Esophagus muscularis mucosa (tissue), 4 donors: ENCODE measurements at regions not wholly inside any gene's neighbourhood (a gene's known extent, or its start where the extent isn't known, plus 50 kb on each side); places are given as distances from the start of the nearest gene placed in this dataset.

ENCODE experiments used
- DNase-seq: peaks from one replicate; pipeline ENCODE4 v3.0.0-alpha.2; 2017; ENCODE audit errors: extremely low spot score
- H3K27ac ChIP-seq, 4 donors: fragments of 200-600 bp; sonication (generic); replicated peaks in 1 of 4; 1 replicate in 3 of 4; 2 replicates in 1 of 4; pipeline ENCODE4 v1.5.1; 2016 to 2019; ENCODE audit warnings: mild to moderate bottlenecking in 1 of 4
- H3K27me3 ChIP-seq, 4 donors: fragments of 200-600 bp; sonication (generic); one replicate each; pipeline versions ENCODE4 v1.5.1 to v1.6.0; 2016 to 2019
- H3K36me3 ChIP-seq, 4 donors: fragments of 200-600 bp; sonication (generic); one replicate each; pipeline ENCODE4 v1.5.1; 2016 to 2019
- H3K4me1 ChIP-seq, 4 donors: fragments of 200-600 bp; sonication (generic); one replicate each; pipeline ENCODE4 v1.5.1; 2016 to 2019
- H3K4me3 ChIP-seq, 4 donors: fragments of 200-600 bp; sonication (generic); 1 replicate in 2 of 4; 2 replicates in 2 of 4; pipeline ENCODE4 v1.5.1; 2016 to 2019; ENCODE audit warnings: mild to moderate bottlenecking in 4 of 4, moderate library complexity in 1 of 4
- H3K9me3 ChIP-seq, 4 donors: fragments of 200-600 bp; sonication (generic); 1 replicate in 3 of 4; 2 replicates in 1 of 4; pipeline ENCODE4 v1.5.1; 2016 to 2019
- EP300 ChIP-seq: sonication (generic); formaldehyde crosslinking; IDR thresholded peaks from one replicate; pipeline ENCODE4 v1.6.1; 2017; ENCODE audit warnings: antibody characterized with exemption
- POLR2A ChIP-seq: fragments of 450-650 bp; IDR thresholded peaks from one replicate; pipeline ENCODE4 v1.6.1; 2017; ENCODE audit warnings: antibody characterized with exemption, moderate library complexity, mild to moderate bottlenecking, low read depth
- POLR2AphosphoS5 ChIP-seq, 2 donors: sonication (generic); formaldehyde crosslinking; IDR thresholded peaks; one replicate each; pipeline ENCODE4 v1.6.1; 2017; ENCODE audit warnings: antibody characterized with exemption in 2 of 2
- WGBS: methylation state at CpG from one replicate; pipeline ENCODE4 v1.1.5; 2018; 5-methylcytosine and 5-hydroxymethylcytosine counted together
- intact Hi-C: fragments of 100-400 bp; cut with DNase I; formaldehyde crosslinking; loops from one replicate; pipeline ENCODE4 v1.15.1; 2023
- TF ChIP-seq, protein P1 (sequence below), 3 experiments: fragments of 200-600 bp in 2 of 3; fragments of 450-650 bp in 1 of 3; sonication (generic) in 2 of 3; IDR thresholded peaks; one replicate each; pipeline ENCODE4 v1.5.1; 2017 to 2019; ENCODE audit warnings: antibody characterized with exemption in 3 of 3, mild to moderate bottlenecking in 2 of 3, moderate library complexity in 1 of 3

DNA sequence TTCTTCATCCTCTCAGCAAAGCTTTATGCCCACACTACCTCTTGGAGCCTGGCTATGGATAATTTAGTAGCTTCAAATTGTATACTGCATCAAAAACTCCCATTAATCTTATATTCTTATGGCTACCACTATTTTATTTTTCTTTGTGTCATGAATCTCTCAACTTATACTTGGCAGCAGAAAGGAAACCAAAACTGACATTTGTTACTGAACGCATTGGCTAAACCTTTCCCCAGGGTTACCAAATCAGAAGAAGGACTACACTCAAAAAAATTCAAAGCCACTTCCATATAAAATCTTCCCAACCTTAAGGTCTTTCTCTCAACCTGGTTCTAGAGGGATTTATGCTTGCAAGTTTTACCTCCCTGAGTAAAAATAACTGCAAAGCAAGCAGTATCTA lies 97.0 kb upstream of the REG3G start:
- Histone ChIP-seq H3K4me3 (no peak overlapping the region), H3K9me3 (no peaks in the 10 kb centered on the region), H3K4me1 (no peaks in the 10 kb centered on the region), H3K36me3 (no peaks in the 10 kb centered on the region), H3K27me3 (no peaks in the 10 kb centered on the region), H3K27ac (no peak overlapping the region)
- WGBS = 69% methylated on average over 1 of the region's 1 CpG
- TF ChIP-seq, protein P1, sequence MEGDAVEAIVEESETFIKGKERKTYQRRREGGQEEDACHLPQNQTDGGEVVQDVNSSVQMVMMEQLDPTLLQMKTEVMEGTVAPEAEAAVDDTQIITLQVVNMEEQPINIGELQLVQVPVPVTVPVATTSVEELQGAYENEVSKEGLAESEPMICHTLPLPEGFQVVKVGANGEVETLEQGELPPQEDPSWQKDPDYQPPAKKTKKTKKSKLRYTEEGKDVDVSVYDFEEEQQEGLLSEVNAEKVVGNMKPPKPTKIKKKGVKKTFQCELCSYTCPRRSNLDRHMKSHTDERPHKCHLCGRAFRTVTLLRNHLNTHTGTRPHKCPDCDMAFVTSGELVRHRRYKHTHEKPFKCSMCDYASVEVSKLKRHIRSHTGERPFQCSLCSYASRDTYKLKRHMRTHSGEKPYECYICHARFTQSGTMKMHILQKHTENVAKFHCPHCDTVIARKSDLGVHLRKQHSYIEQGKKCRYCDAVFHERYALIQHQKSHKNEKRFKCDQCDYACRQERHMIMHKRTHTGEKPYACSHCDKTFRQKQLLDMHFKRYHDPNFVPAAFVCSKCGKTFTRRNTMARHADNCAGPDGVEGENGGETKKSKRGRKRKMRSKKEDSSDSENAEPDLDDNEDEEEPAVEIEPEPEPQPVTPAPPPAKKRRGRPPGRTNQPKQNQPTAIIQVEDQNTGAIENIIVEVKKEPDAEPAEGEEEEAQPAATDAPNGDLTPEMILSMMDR (IDR thresholded peaks at IDR 0.05) = no peak
- no peak for TF ChIP-seq POLR2A
- no peak for TF ChIP-seq EP300
- no peak for TF ChIP-seq POLR2AphosphoS5 (IDR thresholded peaks at IDR 0.05)
- intact Hi-C loops = no loop called here
- no peak for DNase-seq

DNA sequence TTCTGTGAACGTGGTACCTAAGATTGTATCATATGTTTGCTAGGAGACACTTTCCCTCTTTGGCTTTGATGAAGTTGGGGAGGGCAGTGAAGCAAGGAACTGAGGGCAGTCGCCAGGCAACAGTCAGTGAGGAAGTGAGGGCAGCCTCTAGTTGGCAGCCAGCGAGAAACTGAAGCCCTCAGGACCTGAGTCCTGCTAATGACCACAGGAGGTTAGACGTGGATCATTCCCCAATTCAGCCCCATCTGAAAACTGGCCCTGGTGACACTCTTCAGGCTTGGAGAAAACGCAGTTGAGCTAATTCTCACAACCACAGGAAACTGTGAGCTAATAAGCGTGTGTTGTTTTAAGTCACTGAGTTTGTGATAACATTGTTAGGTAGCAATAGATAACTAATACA lies 84.5 kb upstream of the REG3G start:
- TF ChIP-seq POLR2AphosphoS5 (IDR thresholded peaks at IDR 0.05) = no peak
- no peak for TF ChIP-seq EP300
- TF ChIP-seq POLR2A = no peak
- TF ChIP-seq, protein P1 (IDR thresholded peaks at IDR 0.05) = no peak
- DNase-seq = no peak
- peaks cover 0 to 9% (median 5%) of the 10 kb centered on the region in 4 donors for H3K9me3 ChIP-seq
- no peaks in the 10 kb centered on the region for H3K4me1 ChIP-seq
- no peak overlapping the region for H3K4me3 ChIP-seq
- WGBS = 74% methylated on average over 6 of the region's 6 CpGs
- H3K36me3 ChIP-seq = no peaks in the 10 kb centered on the region
- intact Hi-C loops = no loop called here
- no peaks in the 10 kb centered on the region for H3K27me3 ChIP-seq
- H3K27ac ChIP-seq = no peak overlapping the region

DNA sequence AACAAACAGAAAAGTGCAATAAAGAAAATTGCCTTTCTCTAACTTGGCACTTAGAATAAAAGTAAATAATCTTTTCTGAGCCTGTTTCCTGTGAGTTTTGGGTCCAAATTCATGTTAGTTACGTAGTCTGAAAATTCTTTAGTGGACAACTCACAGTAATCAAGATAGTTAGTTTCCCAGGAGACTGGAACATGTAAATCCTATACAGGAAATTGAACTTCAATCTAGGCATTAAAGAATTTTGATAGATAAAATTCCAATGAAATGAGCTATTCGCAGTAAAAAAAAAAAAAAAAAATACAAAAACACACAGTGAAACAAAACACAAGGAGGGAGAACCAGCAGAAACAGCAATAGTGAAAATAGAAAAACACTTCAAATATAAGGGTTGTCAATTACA lies 83.8 kb upstream of the REG3G start:
- no peak overlapping the region for H3K27ac ChIP-seq
- WGBS = 85% methylated on average over 2 of the region's 2 CpGs
- intact Hi-C loops = no loop called here
- TF ChIP-seq EP300 (no peak), POLR2AphosphoS5 (IDR thresholded peaks at IDR 0.05) (no peak), POLR2A (no peak)
- TF ChIP-seq, protein P1 (IDR thresholded peaks at IDR 0.05) = no peak
- no peaks in the 10 kb centered on the region for H3K27me3 ChIP-seq
- peaks cover 0 to 14% (median 5%) of the 10 kb centered on the region in 4 donors for H3K9me3 ChIP-seq
- no peak overlapping the region for H3K4me3 ChIP-seq
- H3K36me3 ChIP-seq = no peaks in the 10 kb centered on the region
- no peak for DNase-seq
- H3K4me1 ChIP-seq = no peaks in the 10 kb centered on the region

DNA sequence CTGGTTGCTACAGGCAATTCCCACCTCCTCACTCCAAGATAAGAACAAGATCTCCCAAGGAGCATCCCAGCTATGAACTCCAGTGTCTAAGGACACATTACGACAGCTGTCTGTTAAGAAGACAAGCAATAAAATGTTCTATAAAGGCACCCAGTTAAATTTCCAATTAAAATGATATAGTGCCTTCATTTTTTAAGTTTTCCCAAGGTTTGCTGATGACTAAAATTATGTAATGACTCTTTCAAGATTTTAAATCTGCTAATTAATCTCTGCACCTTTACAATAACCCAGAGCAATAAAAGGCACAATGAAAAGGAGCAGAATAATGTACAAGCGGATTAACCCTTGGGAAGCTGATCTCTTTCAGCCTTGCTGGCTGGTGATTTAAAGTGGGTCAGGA lies 61.6 kb upstream of the REG3G start:
- no peak for DNase-seq
- Histone ChIP-seq H3K4me1 (no peaks in the 10 kb centered on the region), H3K36me3 (no peaks in the 10 kb centered on the region), H3K27ac (no peak overlapping the region), H3K4me3 (no peak overlapping the region), H3K27me3 (no peaks in the 10 kb centered on the region), H3K9me3 (no peaks in the 10 kb centered on the region)
- WGBS = 90% methylated on average over 2 of the region's 2 CpGs
- TF ChIP-seq POLR2AphosphoS5 (IDR thresholded peaks at IDR 0.05) (no peak), EP300 (no peak), POLR2A (no peak)
- TF ChIP-seq, protein P1 (IDR thresholded peaks at IDR 0.05) = no peak
- intact Hi-C loops = no loop called here

DNA sequence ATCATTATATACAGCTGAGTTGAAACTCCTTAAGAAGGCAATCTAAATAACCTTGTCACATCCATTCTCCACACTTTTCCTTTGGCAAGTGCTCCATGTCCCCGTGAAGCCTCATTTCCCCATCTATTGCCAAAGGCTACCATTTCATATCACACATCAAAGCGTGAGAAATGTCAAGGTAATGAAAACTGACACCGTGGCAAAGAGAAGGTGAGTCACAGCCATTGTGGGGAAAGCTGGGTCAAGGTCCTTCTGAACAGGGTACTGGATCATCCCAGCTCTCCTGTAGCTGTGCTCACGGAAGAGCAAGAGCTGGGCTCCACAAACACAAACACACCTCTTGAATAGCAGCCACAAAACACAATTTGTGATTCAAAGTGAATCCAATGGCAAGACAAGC lies 58.2 kb upstream of the REG3G start:
- Histone ChIP-seq H3K36me3 (no peaks in the 10 kb centered on the region), H3K4me3 (no peak overlapping the region), H3K9me3 (no peaks in the 10 kb centered on the region), H3K27me3 (no peaks in the 10 kb centered on the region), H3K27ac (no peak overlapping the region), H3K4me1 (no peaks in the 10 kb centered on the region)
- DNase-seq = no peak
- intact Hi-C loops = no loop called here
- WGBS = 75% methylated on average over 4 of the region's 4 CpGs
- no peak for TF ChIP-seq POLR2A
- TF ChIP-seq, protein P1 (IDR thresholded peaks at IDR 0.05) = no peak
- TF ChIP-seq EP300 = no peak
- no peak for TF ChIP-seq POLR2AphosphoS5 (IDR thresholded peaks at IDR 0.05)
